GM12873 (cell line): ENCODE measurements at regions not wholly inside any gene's neighbourhood (a gene's known extent, or its start where the extent isn't known, plus 50 kb on each side); places are given as distances from the start of the nearest gene placed in this dataset.

ENCODE experiments used
- TF ChIP-seq, protein P1 (sequence below): IDR thresholded peaks from 2 replicates; pipeline ENCODE4 v1.5.1; 2012; ENCODE audit warnings: low read depth, mild to moderate bottlenecking, moderate library complexity, low read length, control low read depth; ENCODE audit not compliant: insufficient read depth; ENCODE audit errors: missing control alignments

DNA sequence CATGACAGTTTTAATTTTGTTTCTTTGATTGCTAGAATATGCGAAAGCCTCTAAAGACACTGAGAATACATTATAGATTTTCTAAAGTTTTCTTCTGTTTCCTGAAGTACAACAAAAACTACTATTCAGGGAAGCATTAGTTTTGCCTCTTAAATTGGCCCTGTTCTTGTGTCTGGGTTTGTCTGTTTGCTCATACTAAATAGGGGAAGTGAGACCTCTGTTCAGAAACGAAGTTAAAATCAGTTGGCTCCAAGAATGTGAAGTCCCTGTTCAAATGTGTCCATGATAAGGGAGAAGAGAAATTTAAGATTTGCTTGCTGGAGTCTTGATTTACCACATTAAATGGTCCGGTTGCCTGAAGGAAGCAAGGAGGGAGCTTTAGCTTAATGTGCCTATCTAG is 327.3 kb upstream of the GBE1 start:
- TF ChIP-seq, protein P1, sequence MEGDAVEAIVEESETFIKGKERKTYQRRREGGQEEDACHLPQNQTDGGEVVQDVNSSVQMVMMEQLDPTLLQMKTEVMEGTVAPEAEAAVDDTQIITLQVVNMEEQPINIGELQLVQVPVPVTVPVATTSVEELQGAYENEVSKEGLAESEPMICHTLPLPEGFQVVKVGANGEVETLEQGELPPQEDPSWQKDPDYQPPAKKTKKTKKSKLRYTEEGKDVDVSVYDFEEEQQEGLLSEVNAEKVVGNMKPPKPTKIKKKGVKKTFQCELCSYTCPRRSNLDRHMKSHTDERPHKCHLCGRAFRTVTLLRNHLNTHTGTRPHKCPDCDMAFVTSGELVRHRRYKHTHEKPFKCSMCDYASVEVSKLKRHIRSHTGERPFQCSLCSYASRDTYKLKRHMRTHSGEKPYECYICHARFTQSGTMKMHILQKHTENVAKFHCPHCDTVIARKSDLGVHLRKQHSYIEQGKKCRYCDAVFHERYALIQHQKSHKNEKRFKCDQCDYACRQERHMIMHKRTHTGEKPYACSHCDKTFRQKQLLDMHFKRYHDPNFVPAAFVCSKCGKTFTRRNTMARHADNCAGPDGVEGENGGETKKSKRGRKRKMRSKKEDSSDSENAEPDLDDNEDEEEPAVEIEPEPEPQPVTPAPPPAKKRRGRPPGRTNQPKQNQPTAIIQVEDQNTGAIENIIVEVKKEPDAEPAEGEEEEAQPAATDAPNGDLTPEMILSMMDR, result no peak

DNA sequence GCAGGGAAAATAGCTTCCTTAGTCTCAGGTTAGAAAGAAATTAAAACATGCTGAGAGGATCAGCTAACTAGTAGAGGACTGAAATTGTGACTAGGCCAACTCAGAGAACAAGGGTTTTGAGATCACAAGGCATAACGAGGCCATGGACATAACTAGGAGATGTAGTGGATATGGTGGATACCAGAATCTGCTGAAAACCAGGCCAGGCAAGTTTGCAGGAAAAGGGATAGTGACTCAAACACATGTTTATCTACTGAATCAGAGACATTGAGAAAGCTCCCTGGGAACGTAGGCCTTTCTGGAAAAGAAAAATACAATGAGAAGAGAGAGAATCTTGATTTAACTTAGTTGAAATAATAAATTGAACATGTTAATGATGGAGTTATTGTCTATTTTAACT is 326.5 kb upstream of the GBE1 start:
- TF ChIP-seq, protein P1, result no peak

DNA sequence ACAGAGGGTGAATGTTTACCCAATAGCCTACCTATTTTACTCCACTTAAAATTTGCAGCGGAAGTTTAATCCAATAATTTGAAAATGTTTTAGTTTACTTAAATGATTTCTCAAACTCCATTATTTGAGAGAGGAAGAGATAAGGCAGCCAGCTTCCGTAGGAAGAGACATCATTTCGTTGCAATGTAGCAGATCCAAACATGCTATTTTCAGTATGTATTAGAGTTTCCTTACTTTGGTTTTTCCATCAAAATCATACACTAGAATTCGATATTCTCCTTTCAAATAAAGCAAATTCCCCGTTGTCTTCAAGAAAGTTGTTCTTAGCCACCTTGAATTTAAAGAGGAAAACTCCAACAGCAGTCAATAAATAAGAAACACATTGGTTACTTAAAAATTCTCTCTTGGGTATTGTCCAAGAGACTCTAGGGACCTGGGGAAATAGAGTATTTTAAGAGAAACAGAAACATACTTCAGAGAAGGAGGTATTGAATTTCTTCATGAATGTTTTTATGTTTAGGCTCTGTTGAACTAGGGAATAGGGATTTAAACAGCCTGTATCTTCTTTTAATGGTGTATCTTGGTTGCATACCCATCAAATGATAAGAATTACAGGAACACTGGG is 324.5 kb upstream of the GBE1 start:
- TF ChIP-seq, protein P1, result no peak

DNA sequence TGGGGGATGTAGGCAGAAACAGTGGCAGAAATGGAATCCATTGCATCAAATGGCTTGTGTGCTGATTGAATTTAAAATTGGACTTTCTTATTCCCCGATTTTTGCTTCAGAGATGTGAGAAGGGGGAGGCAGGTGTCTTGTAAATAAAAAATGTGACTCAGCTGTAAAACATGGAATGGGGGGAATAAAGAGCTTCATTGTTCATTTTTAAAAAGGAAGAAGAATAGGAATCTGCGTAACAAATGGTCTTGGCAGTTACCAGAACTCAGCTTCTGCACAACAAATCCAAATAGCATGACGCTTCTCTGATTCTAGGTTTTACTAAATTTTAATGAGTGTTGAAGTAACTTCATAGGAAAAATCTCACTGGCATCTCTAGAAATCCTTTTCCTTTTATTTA is 323.9 kb upstream of the GBE1 start:
- TF ChIP-seq, protein P1, result no peak

DNA sequence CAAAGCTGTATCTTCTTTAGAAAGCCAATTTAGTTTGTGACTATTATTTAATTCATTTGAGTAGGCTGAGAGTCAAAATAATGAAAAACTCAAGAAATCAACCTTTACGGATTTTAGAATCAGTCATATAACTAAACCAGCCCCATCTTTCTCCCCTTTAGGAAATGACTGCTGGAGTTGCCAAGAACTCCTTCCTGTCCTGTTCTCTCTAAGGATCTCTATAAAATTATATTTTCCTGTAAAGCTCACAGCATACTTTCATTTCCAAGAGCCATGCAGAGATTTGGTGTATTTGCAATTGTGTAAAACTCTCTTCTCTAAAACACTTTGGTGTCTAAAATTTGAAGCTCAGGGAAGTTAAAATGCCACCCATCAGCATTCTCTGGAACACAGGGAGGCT is 323.4 kb upstream of the GBE1 start:
- TF ChIP-seq, protein P1, result no peak

DNA sequence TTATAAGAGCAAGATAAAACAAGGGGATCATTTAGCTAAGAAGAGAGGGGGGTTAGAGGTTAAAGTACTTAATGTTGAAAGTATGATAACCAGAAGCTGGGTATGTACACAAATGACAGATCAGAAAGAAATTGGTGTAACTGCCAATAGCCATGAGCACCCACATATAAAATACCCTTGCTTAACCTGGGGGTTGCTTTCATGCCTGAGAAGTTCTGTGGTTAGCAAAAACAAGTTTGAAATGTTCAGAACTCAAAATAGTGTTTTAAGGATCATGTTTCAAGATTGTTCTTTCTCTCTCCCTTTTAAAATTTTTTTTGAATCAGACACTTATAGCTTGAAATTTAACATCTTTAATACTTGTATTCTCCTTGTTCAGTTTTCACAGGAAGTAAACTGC is 321.4 kb upstream of the GBE1 start:
- TF ChIP-seq, protein P1, result no peak

DNA sequence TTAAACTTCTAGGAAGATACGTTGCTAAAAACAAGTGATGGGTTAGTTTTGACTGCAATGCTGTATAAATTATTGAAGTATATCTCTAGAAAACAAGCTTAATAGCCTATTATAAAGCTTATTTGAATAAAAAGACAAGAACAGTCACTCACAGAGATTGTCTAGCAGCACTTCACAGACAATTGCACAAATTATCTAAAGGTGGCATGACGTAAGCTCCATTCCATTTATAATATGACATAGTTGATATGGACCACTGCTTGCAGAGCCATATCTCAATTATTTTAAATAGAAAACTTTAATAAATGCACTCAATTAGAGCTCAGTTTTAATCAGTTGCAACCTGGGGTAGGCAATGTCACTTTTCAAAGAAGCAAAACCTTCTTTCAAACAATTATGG is 319.9 kb upstream of the GBE1 start:
- TF ChIP-seq, protein P1, result no peak
